Neural crest cell (in vitro differentiated cells): ENCODE measurements at regions not wholly inside any gene's neighbourhood (a gene's known extent, or its start where the extent isn't known, plus 50 kb on each side); places are given as distances from the start of the nearest gene placed in this dataset.
"Not testable (repeated sequence)": the region's sequence is repeated elsewhere in the genome, so short reads cannot be mapped to it uniquely, and the experiment has no call there.

Experiments
- DNase-seq: peaks from one replicate; pipeline ENCODE4 v3.0.0; 2021; ENCODE audit warnings: low read depth, mixed read lengths, low spot score
- H3K27ac Mint-ChIP-seq: one replicate; pipeline ENCODE4 v1.8.0; 2021; ENCODE audit warnings: mild to moderate bottlenecking, mixed read lengths; ENCODE audit not compliant: unreplicated experiment
- H3K27me3 Mint-ChIP-seq: 2 replicates; pipeline ENCODE4 v1.8.0; 2021; ENCODE audit warnings: low read depth, mild to moderate bottlenecking, mixed read lengths
- H3K36me3 Mint-ChIP-seq: 2 replicates; pipeline ENCODE4 v1.8.0; 2021; ENCODE audit warnings: low read depth, mild to moderate bottlenecking, mixed read lengths
- H3K4me1 Mint-ChIP-seq: 2 replicates; pipeline ENCODE4 v1.8.0; 2021; ENCODE audit warnings: mixed read lengths
- H3K4me3 Mint-ChIP-seq: one replicate; pipeline ENCODE4 v1.8.0; 2021; ENCODE audit warnings: mild to moderate bottlenecking, mixed read lengths
- H3K9me3 Mint-ChIP-seq: 2 replicates; pipeline ENCODE4 v1.8.0; 2021; ENCODE audit warnings: mixed read lengths
- CTCF ChIP-seq: fragments of 200-600 bp; sonication (generic); conservative IDR thresholded peaks from 2 replicates; pipeline ENCODE4 v1.5.0; 2021; ENCODE audit warnings: antibody characterized with exemption, mild to moderate bottlenecking

GRCh38 chr13:38239874-38240273, 109.8 kb upstream of the UFM1 start:
- H3K27ac Mint-ChIP-seq = no peak overlapping the region
- no peak overlapping the region for H3K4me3 Mint-ChIP-seq
- TF ChIP-seq CTCF = no peak
- H3K9me3 Mint-ChIP-seq = peaks cover 5% of the 10 kb centered on the region
- no peaks in the 10 kb centered on the region for H3K4me1 Mint-ChIP-seq
- no peaks in the 10 kb centered on the region for H3K36me3 Mint-ChIP-seq
- no peaks in the 10 kb centered on the region for H3K27me3 Mint-ChIP-seq
- DNase-seq = no peak

GRCh38 chr13:38228322-38228721, 121.3 kb upstream of the UFM1 start:
- H3K36me3 Mint-ChIP-seq = no peaks in the 10 kb centered on the region
- no peak overlapping the region for H3K4me3 Mint-ChIP-seq
- H3K27ac Mint-ChIP-seq = no peak overlapping the region
- peaks cover 9% of the 10 kb centered on the region for H3K9me3 Mint-ChIP-seq
- DNase-seq = no peak
- no peak for TF ChIP-seq CTCF
- H3K4me1 Mint-ChIP-seq = no peaks in the 10 kb centered on the region
- no peaks in the 10 kb centered on the region for H3K27me3 Mint-ChIP-seq

GRCh38 chr13:38226496-38226895, 123.2 kb upstream of the UFM1 start:
- no peak for TF ChIP-seq CTCF
- Mint-ChIP-seq H3K9me3 (no peaks in the 10 kb centered on the region), H3K27me3 (no peaks in the 10 kb centered on the region), H3K4me3 (no peak overlapping the region), H3K27ac (no peak overlapping the region), H3K36me3 (no peaks in the 10 kb centered on the region), H3K4me1 (no peaks in the 10 kb centered on the region)
- no peak for DNase-seq

GRCh38 chr13:38223089-38223488, 126.6 kb upstream of the UFM1 start:
- peak; percentile 51 for TF ChIP-seq CTCF
- Mint-ChIP-seq H3K27ac (no peak overlapping the region), H3K27me3 (no peaks in the 10 kb centered on the region), H3K36me3 (no peaks in the 10 kb centered on the region), H3K4me3 (no peak overlapping the region), H3K9me3 (no peaks in the 10 kb centered on the region), H3K4me1 (no peaks in the 10 kb centered on the region)
- DNase-seq = no peak

GRCh38 chr13:38221120-38221519, 128.5 kb upstream of the UFM1 start:
- DNase-seq, H3K36me3 Mint-ChIP-seq, H3K4me3 Mint-ChIP-seq, H3K9me3 Mint-ChIP-seq, H3K27me3 Mint-ChIP-seq, H3K4me1 Mint-ChIP-seq: not testable (repeated sequence)
- H3K27ac Mint-ChIP-seq = peak overlapping the region; percentile 16

GRCh38 chr13:38216181-38216580, 133.5 kb upstream of the UFM1 start:
- peaks cover 10% of the 10 kb centered on the region for H3K9me3 Mint-ChIP-seq
- H3K27ac Mint-ChIP-seq = no peak overlapping the region
- no peak for TF ChIP-seq CTCF
- no peaks in the 10 kb centered on the region for H3K4me1 Mint-ChIP-seq
- no peaks in the 10 kb centered on the region for H3K27me3 Mint-ChIP-seq
- DNase-seq = no peak
- no peak overlapping the region for H3K4me3 Mint-ChIP-seq
- H3K36me3 Mint-ChIP-seq = peaks cover 2% of the 10 kb centered on the region
